HG02642 (cell line): ENCODE measurements at regions not wholly inside any gene's neighbourhood (a gene's known extent, or its start where the extent isn't known, plus 50 kb on each side); places are given as distances from the start of the nearest gene placed in this dataset.
"Not testable (repeated sequence)": the region's sequence is repeated elsewhere in the genome, so short reads cannot be mapped to it uniquely, and the experiment has no call there.

Source experiments
- ATAC-seq: cut with Tn5 transposase; IDR thresholded peaks from one replicate; pipeline ENCODE4 v1.9.1; 2021; ENCODE audit warnings: mild to moderate bottlenecking; ENCODE audit not compliant: unreplicated experiment, poor library complexity

DNA sequence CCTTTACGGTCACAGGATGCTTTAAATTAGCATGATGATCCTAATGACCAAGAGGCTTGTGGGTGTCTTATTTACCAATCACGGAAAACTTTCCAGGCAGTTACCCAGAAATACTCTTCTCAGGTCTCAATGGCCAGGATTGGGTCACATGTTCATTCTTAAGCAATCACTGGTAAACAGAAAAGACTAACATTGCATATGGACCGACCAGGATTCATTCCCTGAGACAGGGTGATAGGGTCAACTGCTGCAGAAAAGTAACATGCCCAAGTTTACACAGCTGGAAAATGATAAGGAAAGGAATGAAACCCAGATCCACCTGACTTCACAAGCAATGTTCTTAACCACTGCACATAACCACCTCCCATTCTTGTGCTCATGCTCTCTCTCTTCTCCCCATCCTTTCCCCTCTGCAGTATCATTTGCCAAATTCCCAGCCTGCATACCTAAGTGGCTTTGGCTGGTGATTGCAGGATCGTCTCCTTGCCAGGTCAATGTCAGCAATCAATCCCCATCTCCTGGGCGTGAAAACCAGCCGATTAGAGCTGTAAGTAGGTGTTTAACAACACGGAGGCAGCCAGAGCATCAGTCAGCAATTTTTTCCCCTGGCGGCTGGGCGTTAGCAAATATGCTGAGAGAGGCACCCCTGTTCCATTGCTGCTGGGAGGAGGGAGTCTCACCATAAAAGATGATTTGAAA lies 219.4 kb downstream of the NMUR2 start:
- no peak for ATAC-seq

DNA sequence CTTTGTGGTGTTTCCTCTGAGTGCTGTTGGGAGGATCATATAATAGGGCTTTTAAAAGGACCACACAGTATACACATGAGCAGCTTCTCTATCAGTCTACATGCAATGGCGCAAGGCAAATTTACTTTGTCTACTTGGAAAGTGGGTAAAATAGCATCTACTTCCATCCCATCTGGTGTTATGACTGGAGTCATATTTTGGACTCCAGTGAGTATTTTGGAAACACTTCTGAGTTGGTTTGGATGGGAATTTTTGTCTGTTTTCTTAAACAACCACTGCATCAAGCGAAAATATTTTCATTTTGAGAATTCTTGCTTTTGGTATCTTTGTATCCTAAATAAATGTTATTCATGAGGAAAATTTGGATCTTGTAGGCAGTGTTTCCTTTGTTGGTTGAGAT lies 220.8 kb downstream of the NMUR2 start:
- ATAC-seq, result no peak

DNA sequence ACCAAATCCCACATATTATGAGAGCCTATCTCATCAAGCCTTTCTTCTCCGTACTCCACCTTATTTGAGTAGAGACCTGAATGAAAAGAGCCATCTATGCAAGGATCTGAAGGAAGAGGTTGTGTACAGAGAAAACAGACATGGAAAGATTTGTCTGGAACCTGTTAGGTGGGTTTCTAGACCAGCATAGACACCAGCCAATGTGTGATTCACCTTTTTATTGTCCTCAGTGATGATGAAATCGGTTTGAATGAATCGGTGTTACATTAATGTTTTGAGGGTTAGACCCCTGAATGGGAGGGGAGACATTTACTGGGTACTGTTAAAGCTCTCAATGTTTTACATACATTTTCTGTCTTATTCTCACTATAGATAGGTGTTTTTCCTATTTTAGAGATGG lies 223.6 kb downstream of the NMUR2 start:
- ATAC-seq, result no peak

DNA sequence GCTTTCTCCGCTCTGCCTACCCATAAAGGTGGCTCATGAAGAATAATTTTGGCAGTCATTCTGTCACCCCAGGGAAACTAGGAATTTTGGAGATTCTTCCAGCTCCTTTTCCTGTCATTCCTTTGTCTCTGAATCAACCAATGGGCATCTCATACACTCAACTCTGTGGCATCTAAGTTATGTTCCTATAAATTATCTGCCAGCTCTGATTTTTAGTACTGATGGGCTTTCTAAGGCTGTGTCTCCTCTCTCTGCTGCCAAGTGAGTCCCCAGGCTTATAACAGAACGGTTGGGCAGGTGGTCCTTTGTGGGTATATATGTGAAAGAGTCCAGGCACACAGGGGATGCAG lies 226.8 kb downstream of the NMUR2 start:
- ATAC-seq, result no peak

DNA sequence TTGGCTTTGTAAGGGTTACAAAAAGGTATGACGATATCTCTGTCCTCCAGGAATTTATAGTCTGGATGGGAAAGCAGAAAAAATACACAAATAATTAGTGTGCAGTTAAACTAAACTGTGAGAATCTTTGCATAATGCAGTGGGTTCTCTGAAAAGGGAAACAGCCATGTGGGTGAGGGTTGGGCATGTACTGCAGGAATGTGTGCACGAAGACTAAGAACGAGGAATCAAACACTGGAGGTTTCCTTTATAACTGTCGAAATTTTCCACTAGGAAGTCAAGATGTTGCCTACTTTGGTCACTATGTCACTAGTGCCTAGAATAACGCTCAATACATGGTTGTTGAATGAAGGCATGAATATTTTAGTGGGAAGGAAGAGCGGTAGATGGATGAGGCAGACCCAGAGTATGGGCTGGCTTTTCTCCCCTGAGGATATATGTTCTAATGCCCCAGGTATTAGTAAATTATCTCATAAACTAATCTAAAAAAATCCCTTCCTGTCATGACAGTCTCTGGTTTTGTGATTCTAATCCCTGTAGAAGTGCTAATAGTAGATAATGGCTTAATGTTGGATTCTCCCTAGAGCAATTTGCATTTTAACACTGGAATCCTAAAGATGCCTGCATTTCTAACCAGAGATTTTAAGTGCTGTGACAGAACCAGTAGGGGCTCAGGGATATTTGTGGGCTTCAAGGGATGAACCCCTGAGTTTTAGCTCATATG lies 227.3 kb downstream of the NMUR2 start:
- no peak for ATAC-seq

DNA sequence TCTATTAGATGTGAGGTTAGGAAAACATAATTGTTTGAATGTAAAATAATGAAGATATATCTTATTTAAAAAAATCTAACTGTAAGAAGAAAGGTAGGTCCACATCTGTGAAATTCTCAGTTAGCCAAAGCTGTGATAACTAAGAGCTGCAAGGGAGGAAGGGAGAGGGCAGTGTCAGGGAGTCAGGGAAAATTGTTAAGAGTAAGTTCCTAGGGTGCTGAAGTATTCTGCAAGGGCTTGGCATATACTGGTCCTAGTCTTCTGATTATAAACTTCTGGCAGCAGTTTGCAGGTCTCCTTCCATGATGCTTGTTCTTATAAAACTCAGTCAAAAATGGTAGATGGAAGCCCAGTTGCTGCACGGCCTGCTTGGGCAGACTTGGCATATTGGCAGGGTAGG lies 233.2 kb downstream of the NMUR2 start:
- no peak for ATAC-seq

DNA sequence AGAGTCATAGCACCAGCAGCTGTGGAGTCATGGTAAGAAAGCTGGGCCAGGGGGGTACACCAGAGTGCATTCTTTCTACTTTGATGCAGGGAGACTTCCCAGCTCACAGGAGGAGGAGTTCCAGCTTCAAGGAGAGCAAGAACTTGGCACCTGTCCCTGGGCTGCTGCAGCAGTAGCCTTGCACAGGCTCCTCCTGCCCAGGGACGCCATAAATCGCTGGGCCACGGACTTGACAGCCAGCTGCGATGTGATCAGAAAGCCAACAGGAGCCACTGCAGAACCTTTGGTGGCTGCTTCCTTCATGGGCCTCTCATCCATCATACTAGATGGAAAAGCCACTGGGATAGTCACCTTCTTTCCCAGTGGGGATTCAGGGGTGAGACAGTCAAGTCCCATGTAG lies 234.7 kb downstream of the NMUR2 start:
- no peak for ATAC-seq

DNA sequence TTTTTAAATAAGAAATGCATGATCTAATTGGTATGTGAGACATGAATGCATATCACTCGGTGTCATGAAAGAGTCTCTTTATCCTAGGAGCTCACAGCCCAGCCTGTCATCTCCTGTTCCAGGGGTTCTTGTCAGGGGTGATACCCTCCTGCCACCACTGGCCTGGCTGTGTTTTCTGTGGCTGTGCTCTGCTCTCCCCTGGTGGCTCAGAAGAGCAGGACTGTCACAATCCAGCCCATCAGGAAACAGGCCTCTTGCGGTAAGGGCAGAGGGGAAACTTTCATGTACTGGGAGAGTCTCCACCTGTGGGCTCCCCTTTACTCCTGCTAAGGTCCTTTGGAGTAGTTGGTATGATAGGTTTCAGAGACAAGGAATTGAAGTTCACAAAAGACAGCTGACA lies 240.2 kb upstream of the GLRA1 start:
- ATAC-seq, result no peak

DNA sequence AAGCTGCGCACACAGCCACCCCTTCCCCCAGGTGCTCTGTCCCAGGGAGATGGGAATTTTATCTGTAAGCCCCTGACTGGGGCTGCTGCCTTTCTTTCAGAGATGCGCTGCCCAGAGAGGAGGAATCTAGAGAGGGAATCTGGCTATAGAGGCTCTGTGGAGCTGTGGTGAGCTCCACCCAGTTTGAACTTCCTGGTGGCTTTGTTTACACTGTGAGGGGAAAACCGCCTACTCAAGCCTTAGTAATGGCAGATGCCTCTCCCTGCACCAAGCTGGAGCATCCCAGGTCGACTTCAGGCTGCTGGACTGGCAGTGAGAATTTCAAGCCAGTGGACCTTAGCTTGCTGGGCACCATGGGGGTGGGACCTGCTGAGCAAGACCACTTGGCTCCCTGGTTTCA lies 235.2 kb upstream of the GLRA1 start:
- not testable (repeated sequence) for ATAC-seq

DNA sequence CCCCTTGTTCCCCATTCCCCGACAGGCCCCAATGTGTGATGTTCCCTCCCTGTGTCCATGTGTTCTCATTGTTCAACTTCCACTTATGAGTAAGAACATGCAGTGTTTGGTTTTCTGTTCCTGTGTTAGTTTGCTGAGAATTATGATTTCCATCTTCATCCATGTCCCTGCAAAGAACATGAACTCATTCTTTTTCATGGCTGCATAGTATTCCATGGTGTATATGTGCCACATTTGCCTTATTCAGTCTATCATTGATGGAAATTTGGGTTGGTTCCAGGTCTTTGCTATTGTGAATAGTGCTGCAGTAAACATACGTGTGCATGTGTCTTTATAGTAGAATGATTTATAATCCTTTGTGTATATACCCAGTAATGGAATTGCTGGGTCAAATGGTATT lies 229.8 kb upstream of the GLRA1 start:
- ATAC-seq, result not testable (repeated sequence)

DNA sequence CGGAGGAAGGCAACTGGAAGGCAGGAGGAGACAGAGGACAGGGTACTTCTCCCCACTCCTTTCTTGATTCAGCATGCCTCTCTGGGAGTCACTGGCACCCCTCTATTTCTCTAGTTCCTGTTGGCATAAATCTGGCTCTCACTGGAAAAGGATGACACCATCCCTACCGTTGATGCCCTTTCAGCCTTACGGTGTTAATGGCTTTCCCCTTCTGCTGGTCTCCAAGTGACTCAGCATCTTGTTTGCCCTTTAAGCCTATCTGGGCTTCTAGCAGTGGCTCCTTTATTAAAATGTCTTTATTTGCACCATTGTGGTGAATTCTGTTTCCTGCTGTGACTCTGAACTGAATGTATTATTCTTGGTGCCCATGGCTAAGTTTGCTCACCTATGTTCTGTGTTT lies 227.3 kb upstream of the GLRA1 start:
- ATAC-seq, result no peak

DNA sequence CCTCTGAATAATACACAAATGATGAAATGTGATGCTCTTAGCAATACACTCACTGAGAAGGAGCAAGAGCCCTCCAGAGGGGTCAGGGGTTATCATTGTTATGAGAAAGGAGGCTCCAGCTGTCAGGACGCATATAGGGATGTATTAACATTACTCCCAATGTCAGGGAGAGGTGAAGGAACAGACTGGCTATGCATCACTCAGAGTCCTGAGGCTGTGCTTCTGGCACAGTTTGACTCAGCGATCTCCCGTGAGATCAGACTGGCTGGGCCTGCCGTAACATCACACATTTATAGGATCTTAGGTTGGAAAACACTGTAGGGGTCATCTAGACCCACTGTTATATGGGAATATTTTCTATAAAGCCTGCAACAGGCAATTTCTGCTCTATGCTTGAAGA lies 226.5 kb upstream of the GLRA1 start:
- no peak for ATAC-seq

DNA sequence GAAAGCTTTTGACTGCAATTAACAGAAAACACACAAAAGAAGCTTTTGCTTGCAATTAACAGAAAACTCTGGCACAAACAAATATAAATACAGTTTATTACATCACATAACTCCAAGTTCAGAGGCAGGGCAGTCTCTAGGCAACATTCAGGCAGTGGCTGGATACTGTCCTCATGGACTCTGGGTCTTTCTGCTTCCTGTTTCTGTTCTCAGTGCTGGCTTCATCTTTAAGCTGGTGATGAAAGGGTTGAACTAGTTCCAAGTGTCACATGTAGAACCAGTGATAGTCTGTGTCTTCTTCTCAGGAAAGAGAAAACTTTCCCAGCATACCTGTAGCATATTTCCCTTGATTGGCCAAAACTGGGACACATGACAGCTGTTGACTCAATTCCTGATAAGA lies 222.6 kb upstream of the GLRA1 start:
- no peak for ATAC-seq

DNA sequence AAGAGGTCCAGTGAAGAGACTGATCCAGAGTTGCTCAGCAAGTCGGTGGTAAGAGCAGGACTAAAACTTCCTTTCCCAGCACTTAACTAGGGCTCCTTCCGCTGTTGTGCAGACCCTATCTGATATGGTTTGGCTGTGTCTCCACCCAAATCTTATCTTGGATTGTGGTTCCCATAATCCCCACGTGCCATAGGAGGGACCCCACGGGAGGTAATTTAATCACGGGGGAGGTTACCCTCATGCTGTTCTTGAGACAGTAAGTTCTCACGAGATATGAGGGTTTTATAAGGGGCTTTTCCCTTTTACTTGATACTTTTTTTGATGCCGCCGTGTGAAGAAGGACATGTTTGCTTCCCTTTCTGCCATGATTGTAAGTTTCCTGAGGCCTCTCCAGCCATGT lies 221.9 kb upstream of the GLRA1 start:
- no peak for ATAC-seq

DNA sequence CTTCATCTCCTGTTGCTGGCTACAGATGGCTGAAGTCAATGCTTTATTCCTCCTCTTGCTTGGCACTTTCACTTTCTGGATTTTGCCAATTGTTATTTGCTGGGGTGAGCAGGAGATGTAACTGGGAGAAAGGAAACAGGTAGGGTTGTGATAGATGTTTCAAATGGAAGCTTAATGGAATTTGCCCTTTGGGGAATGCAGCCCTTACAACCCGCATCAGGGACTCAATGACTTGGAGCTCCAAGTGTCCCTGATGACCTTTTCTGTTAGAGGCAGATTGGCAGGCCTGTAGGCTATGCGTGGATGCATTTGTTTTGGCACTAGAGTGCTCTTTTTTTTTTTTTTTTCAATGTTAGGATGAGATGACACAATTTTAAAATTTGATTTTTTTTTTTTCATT lies 219.9 kb upstream of the GLRA1 start:
- no peak for ATAC-seq

DNA sequence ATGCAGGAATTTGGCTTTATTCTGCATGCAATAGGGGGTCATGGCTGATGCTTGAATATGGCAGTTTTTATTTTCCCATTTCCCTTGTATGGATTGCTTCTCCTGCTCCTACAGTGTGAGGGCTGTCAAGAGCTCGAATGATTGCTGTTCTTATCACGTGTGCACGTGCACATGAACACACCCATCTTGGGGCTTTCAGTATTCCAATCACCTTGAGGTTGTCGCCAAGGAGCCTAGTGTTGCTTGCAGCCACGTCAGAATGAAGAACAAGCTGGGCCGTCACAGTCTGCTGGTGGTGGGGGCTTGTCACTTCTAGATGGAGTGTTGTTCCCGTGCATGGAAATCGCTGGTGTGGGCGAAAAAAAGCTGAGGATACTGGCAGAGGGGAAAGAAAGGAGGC lies 219.4 kb upstream of the GLRA1 start:
- ATAC-seq, result no peak

DNA sequence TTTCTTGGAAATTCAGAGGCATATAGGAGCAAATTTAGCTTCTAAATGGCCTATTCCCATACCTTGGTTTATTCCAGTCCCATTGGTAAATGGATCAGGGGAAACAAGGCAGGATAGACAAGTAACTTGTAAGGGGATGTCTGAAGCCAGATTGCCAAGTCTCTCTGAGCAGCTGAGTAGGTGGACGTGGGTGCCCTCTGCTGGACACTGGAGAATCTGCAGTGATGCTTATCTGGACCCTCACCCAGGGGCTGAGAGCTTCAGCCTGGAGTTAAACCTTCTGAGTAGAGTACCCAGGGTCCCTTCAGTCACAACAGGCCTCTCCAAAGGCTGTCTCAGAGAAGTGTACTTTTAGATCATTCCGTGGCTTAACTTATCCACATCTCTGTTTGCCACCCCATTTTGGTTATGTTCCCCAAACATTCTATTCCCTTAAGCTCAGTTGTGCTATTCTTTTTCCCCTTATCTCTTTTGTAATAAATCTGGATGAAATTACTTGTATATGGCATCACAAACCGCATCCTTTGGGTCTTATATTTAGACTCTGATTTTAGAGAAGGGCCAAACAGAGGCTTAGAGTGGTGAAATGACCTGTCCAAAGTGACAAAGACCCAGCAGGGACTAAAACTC lies 218.3 kb upstream of the GLRA1 start:
- peak; percentile 89 for ATAC-seq

DNA sequence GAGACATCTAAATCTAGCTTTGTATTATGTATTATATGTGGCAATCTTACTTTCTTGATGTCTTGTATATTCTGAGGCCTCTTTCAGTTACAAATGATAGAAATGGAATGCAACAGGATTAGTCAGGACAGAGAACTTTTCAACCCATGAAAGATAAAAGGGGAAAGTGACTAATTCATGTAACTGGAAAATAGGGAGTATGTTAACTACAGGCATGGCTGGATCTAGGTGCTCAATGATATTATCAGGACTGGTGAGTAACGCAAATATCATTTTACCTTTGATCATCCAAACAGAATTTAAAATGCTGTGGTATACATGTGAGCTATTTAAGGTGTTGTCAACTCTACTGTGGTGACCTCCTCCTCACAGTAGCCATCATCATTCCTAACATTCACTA lies 215.7 kb upstream of the GLRA1 start:
- ATAC-seq, result no peak

DNA sequence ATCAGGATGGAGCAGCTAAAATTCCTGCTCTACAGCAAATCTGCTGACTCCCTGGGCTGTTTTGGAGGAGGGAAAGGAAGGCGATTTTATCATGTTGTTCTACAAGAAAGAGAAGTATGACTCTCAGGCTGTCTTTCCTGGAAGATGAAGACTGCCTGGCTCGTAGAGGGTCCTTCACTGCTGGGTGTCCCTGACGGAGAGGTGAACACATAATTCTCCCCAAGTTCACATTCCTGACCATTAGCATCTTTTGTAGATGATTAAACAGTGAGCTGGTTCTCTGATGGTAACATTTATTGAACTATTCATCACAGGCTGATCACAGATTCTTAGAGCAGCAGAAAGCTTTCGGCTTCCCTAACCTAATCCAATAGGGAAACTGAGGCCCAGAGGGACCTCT lies 212.4 kb upstream of the GLRA1 start:
- no peak for ATAC-seq

DNA sequence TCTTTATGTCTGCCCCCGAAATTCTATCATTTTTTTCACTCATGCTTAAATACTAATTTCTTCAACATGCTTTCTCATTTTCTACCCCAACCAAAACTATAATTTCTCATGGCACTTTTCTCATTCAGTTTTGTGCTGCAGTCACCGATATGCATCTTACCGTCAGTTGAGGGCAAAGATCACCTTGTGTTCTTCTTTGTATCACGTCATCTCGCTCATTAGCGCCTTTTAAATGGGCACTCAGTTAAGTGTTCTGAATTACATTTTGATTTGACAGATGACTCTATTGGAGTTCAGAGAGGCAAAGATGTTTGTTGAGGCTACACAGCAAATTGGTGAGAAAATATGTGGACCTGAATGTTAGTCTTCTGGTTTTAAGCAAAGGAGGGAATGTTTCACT lies 211.7 kb upstream of the GLRA1 start:
- ATAC-seq, result no peak

DNA sequence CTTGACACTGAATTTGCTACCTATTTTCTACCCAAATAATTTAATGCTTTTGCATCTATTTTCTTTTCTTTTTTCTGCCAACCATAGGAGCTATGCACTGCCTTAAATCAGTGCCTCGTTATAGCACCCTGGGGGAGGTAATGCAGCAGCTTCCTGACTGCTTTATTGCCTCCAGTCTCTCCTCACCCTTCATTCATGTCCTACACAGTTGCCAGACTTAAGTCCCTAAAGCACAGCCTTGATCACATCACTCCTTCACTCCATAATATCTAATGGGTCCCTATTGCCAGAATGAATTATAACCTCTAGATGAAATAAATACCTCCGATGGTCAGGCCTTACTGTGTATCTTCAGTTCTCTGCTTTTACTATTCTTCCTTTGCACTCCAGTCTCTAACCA lies 211.2 kb upstream of the GLRA1 start:
- ATAC-seq, result no peak

DNA sequence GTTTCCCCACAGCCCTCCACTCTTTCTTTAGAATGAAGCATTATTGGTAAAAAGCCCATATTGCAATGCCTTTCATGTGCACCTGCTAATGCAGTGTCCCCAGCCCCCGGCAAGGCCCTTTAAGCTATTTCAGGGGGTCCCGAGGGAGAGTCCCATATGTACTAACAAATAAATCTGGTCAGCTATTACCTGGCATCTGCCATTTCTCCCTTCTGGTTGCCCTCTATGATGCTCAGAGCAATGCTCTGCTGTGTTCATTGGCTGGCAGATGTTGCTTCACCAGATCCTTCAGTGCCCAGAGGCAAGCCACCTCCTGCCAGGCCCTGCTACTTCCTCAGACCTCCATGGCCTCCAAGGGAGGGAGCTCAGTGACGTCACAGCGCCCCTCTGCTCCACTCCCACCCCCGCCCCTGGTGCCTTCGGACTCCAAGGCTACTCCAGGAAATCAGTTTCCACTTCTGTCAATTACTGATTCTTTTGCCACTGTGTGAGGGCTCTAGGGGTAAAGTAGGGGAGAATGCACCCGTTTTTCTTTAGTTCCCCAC lies 201.1 kb upstream of the GLRA1 start:
- no peak for ATAC-seq
